T-helper 9 cell (primary cell): ENCODE measurements at regions not wholly inside any gene's neighbourhood (a gene's known extent, or its start where the extent isn't known, plus 50 kb on each side); places are given as distances from the start of the nearest gene placed in this dataset.
"Not testable (repeated sequence)": the region's sequence is repeated elsewhere in the genome, so short reads cannot be mapped to it uniquely, and the experiment has no call there.

Source experiments
- DNase-seq: peaks from one replicate; pipeline ENCODE4 v3.0.0-alpha.2; 2020

DNA sequence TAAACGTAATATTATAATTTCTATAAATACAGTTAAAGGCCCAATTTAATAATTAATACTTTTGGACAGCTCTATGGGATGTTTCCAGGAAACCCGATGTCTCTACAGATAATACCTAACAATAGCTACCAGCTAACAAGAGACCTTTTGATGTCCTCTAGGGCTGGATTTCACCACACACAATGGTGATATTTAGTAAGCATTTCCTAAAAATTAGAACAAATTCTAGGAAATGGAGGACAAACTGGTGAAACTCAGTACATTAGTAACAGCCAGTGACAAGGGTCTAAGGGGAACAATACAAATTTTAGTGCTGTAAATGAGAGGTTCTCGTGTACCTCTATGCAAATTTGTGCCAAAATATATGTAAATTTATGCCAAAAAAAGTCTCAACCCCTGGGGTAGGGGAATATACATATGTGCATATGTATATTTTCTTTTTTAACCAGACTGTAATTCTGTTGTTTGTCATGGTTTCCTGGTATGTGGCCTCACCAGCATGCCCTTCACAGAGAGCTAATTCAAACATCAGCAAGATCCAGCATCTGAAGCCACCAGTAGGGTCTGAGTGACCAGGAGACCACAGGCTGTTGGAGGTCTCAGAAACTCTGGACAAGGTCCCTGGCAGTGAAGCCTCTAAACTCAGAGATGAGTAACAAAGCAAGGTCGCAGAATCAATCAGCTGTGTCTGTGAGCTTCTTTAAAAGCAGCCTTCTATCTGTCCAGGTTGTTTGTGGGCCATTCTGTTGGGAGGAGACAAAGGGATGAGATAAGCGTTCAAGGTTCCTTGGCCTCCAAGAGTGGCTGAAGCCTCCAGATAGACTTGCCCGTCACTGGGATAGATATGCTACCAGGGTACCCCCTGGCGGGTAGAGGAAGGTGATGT is 235.1 kb upstream of the RREB1 start:
- DNase-seq: no peak

DNA sequence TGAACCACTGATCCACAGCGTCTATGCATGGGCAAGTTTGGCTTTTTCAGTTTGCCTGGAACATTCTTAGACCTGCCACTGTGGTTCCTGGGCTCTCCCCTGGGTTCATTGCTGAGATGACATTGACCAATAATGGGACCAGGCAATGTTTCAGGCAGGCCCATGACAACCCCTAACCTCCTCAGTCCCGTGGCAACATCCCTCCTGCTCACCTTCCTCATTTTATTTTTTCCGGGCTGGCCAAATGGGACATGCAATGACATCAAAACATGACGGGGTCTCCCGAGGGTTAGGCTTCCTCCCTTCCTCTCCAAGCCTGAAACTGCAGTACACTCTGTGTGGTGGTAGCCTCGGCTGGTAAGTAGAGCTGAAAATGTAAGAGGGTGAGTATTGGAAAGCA is 234.0 kb upstream of the RREB1 start:
- no peak for DNase-seq

DNA sequence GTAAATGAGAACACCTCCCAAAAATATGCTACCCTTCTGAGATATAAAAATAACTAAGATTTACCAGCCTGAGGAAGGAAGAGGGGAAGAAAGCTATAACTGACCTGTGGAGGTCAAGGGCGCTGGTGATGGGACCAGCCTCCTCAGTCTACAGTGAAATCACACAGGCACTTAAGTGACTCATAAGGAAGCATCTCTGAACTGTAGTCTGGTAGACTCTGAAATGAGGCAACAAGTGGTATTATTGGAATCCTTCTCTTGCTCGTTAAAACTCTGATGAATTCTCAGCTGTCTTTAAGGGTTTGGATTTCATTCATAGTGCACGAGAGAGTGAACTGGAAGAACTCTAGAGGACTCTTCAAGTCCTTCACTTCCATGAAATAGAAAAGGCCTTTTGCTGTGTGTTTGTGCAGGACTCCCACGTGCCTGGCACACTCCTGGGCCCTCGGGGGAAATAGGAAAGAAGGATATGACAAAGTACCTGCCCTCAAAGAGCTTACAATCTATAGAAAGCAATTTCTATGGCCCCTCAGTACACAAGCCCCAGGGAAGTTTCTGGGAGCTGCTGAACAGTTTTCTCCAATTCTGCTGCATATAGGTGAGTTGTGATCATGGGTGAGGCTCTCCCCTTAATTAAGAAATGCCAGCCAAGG is 231.8 kb upstream of the RREB1 start:
- no peak for DNase-seq

DNA sequence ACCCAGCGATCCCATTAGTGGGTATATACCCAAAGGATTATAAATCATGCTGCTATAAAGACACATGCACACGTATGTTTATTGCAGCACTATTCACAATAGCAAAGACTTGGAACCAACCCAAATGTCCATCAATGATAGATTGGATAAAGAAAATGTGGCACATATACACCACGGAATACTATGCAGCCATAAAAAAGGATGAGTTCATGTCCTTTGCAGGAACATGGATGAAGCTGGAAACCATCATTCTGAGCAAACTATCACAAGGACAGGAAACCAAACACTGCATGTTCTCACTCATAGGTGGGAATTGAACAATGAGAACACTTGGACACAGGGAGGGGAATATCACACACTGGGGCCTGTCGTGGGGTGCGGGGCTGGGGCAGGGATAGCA is 230.0 kb upstream of the RREB1 start:
- DNase-seq: not testable (repeated sequence)

DNA sequence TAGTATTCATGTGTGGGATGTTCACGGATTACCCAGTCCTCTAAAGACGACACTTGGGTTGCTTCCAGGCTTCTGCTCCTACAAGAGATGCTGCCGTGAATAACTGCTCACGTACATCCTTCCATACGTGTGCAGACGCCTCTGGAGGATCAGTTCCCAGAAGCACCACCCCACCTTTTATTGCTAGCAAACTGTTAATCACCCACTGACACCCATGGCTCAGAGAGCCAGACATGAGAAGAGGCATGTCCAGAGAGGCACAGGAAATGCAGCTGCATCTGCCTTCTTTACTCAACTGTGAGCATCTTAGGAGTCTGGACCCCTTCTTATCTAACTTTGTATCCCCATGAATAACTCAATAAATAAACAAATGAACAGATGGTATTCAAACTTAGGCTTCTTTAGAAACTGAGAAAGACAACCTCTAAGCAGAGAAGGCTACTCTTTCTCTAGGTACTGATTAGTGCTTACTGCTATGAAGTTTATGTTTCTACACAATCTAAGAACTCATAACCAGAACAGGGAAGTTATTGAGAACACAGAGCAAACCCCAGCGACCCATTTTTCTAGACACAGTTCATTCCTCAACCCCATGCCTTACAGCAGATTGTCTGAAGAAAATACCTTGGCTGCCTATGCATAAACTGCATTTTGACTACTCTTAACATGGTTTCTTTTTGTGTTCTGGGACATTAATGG is 228.7 kb upstream of the RREB1 start:
- DNase-seq: no peak

DNA sequence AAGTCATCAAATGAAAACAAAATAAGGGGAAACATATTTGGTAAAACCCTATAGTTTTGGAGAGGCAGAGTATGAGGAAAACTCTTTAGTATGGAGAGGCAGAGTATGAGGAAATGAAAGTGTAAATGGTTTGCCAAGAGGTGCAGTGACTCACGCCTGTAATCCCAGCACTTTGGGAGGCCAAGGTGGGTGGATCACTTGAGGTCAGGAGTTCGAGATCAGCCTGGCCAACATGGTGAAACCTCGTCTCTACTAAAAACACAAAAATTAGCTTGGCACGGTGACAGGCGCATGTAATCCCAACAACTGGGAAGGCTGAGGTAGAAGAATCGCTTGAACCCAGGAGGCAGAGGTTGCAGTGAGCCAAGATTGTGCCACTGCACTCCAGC is 228.2 kb upstream of the RREB1 start:
- DNase-seq: not testable (repeated sequence)

DNA sequence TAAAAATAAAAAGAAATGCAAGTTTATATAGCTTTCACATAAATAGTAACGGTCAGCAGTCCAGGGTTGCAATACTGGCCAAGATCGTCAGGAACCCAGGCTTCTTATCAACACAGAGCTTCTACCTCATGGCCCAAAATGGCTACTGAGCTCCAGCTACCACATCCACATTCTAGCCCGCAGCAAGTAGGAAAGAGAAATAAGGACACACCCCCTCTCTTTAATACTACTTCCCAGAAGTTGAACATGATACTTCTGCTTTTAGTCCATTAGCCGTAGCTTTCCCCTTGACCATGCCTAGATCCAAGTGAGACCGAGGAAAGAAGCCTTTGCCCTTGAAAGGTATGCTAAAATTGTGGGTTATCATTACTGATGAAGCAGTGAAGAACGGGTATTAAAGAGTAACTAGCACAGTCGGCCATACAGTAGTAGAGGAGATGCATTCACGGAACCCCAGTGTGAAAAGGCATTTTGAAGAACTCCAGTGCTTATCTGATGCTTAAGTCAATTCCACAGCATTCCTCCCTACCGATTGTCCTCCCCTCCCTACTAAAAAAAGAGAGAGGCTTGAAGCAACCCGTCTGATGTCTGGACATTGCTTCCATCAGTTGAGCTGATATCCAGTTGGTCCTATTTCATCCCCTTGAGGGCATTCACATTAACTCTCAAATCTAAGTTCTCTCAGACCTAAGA is 226.9 kb upstream of the RREB1 start:
- DNase-seq: no peak

DNA sequence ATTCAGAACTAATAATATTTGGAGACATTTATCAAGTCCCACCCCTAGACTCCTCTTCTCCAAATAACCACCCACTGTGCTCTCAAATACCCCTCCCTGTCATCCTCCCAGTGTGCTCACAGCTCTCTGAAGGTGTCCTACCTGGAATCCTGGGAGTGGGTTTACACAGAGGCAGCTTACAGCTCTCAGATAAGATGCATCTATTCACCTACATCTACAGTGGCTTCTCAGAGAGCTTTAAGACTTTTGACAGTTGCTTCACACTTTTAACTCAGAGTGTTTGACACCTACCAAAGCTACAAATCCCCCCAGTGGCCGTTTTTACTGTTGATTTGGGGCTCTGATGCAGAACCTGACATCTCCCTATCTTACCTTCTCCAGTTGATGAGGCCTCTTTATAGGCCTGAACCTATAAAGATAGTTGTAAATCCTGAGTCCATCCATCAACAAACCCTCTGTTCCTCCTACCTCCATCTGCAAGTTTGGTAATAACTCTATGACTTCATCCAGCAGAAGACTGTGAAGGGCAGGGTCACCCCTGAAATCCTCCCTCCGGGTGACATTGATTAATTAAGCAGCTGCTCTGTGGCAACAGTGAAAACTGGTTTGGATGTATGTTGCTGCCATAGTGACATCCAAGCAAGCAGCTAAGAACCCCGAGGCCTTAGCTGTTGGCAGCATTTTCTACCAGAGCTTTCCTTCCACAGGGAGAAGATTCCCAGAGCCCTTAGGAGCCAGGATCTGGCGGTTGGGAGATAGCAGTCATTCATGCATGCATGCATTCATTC is 226.1 kb upstream of the RREB1 start:
- no peak for DNase-seq

DNA sequence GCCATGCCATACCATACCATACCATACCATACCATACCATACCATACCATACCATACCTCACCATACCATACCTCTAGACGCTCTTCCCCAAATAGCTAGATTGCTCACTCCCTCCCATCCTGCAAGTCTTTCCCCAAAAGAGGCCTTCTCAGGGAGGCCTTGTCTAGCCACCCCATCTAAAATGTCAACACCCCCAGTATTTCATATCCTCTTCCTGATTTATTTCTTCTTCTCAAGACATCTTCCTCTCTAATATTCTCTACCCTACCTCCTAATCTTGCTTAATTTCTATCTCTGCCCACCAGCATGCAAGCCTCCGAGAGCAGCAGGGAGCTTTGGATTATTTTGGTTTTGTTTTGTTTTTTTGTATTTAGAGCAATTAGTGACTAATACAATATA is 225.2 kb upstream of the RREB1 start:
- no peak for DNase-seq

DNA sequence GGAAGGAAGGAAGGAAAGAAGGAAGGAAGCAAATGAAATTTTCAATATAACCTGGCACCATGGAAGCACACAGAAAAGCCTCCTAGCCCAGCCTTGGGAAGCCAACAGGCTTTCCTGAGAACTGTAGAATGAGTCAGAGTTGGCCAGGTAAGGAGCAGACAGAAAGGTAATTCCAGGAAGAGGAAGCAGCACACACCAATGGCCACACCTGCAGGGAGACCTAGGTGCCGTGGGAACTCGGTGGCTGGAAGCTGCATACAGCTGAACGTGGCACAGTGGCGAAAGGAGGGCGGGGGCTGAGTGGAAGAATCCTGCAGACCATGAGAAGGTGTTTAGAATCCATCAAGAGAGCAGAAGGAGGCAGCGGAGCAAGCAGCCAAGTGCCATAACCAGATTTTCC is 224.8 kb upstream of the RREB1 start:
- DNase-seq: no peak

DNA sequence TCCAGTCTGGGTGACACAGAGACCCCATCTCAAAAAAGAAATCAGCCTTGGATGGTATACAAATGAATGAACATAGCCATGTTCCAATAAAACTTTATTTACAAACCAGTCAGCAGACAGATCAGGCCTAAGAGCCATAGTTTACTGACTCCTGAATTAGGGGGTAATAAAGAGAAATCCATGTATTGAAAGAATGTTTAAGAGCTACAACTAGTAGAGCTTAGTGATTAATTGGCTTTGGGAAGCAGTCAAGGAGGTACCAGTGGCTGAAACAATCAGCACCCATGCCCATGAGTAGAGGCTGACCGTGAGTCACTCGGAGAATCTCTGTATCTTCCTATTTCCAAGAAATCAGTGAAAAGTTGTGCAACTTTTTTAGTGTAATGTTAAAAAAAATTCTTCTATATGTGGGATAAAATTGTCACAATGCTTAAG is 223.6 kb upstream of the RREB1 start:
- DNase-seq: no peak

DNA sequence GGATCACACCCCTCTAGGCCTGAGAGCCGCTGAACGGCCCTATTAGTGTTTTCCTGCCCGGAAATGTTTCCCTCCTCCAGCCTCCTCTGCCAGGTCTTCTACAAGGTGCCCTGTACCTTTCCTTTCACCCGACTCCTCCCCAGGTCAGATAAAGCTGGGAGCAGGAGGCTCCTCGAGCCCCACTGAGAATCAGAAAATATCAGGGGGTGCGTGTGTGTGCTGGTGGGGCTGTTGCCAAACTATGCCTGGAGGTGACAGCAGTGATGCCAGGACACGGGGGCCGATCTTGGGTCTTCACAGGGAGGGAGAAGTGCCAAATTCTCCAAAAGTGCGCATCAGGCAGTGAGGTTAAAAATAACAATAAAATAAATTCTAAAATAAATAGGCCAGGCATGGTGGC is 222.8 kb upstream of the RREB1 start:
- DNase-seq: no peak

DNA sequence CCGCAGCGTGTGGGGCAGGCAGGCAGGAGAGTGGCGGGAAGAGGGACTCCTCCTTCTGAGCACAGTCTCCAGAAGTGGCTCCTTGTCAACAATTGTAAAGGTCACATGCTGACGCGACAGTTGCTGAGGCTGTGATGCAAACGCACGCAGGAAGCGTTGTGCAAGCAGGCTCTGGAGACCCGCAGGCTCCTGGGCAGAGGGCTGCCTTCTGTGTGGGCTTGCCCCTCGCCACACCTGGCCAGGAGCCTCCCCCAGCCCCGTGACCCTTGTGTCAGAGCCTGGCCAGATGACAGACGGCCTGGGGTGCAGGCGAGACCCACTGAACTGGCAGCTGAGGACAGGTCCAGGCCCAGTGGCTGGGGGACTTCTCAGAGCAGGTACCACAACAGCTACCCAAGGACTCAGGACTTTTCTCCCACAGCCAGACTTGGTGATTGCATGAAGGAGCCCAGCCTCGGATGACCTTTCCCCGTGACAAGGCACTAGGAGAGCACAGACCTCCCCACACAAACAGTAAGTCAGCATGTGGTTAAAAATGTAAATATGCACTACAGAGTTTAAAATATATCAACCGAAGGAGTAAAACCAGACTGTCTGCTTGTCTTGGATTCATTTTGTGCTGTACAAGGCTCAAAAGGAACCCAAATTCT is 222.1 kb upstream of the RREB1 start:
- no peak for DNase-seq

DNA sequence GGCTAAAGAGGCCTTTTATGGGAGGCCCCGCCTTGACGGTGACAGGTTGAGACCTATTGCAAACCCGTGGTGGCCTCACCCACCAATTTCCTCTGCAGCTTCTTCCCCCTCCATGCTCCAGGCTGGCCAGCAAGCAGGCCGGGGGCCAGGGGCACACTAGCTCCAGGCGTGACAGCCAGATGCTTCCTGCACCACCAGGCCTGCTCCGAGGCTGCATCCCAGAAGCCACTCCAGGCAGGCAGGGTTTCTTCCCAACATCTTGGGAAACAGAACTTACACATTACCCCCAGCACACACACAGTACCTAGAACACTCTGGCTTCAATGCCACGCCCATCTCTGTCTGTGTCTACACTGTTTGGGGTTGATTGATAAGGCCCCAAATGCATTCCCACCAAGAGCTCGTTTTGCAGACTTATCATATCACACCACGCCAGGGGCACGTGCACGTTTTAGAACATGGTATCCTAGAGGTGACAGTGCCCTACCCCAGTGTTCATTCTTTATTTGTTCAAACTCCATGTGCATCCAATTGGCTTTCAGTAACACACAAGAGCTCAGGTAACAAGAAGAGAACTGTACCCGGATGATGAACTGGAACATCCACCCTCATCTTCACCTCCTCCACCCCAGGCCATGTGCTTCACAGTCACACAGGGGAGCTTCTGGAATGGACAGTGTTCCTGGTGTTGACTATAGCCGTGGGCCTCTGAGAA is 221.4 kb upstream of the RREB1 start:
- DNase-seq: no peak

DNA sequence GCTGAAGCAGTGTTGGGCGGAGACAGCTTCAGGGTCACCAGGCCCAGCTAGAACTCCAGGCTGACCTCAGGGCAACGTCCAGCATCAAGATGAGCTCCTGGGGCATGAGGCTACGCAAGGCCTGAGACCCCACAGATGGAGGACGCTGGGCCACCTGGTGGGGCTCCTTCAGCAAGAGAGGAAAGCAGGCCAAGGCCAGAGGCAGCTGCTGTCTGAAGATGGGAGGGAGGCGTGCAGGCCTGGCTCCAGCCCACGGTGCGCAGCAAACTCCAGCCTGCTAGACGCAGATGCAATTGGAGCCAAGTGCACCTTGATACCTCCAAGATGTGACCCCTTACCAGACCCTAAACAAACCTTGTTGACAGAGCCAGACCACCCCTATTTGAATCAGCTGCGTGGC is 220.9 kb upstream of the RREB1 start:
- no peak for DNase-seq

DNA sequence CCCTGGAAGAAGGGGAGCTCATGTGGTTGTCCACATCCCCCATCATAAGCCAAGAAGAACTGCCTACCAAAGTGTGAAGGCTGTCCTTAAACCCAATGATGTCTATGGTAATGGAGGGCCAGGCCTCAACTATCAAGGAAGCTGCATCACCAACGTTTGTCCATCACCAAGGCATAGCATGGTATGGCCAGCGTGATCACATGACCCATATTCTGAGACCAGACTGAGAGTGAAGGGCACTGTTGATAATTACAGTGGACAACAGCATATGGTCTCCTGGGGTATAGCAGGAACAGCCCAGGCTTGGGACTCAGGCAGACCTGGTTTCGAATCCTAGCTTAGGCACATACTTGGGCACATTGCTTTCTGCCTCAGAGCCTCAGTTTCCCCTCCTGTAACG is 218.2 kb upstream of the RREB1 start:
- DNase-seq: no peak

DNA sequence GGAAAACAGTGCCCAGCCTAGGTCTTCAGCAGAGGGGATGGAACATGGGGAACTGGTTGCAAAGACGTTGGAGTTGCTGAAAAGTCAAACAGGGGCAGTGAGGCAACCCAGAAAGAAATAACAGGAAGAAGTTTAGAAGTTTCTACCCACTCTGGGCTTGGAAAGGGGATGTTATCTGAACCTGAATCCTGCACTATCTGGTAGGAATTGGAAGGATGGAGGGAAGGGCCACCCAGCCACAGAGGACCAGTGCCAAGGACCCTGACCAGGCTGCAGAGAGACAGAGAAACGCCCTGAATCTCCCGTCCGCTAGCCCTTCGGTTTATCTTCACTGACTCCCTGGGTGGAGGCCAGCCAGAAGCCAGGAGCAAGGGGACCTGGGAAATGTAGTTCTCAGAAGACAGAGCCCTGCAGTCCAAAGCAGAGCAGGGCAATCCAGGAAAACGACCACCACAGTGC is 217.3 kb upstream of the RREB1 start:
- DNase-seq: no peak

DNA sequence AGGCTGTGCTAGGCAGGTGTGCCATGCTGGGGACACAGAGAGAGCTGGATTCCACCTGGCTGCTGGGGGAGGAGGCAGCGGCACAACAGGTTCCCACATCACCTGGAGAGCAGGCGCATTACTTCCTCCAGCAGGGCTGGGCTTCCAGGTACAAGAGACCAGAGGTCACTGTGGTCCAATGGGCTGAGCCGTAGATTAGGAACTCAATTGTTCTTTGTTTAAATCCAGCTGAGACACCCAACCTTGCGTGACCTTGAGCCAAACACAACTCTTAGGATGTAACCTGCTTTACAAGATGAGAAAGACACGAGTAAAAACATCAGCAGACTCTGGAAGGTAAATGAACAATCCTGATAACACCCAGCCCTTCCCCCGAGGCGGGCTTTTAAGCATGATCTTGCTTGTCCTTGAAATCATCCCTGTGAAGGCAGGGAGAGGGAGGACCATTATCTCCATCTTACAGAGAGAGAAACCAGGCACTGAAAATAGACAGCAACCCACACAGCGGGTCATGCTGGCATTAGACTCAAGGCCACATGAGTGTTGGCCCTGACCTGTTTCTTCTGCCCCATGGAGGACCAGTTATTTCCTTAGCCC is 216.5 kb upstream of the RREB1 start:
- DNase-seq: no peak

DNA sequence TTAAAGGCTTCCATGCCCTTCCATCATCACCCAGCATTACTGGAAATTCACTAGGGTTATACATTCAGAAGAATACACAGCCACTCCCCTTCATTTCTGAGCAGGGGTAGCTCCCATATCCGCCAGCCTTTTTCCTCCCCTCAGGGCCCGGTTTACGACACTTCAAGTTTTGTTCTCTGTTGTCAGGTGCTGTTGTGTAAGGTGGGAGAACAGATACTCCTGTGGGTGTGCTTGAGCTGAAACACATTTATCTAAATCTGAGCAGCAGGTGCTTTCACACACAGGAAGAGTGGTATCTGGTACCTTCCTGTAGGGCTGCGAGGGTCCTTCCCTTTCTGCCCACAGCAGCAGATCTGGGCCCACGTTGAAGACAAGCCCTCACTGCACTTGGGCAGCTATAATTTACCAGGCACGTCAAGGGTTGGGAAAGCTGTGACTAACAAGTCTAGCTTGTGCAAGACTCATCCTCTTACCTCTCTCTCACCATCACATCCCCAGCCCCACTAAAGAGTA is 215.8 kb upstream of the RREB1 start:
- DNase-seq: no peak
